GM12874 (cell line): ENCODE measurements at regions not wholly inside any gene's neighbourhood (a gene's known extent, or its start where the extent isn't known, plus 50 kb on each side); places are given as distances from the start of the nearest gene placed in this dataset.

Experiments
- TF ChIP-seq, protein P1 (sequence below): IDR thresholded peaks from 2 replicates; pipeline ENCODE4 v1.5.1; 2011; ENCODE audit warnings: low read depth, mild to moderate bottlenecking, control low read depth, low read length, moderate library complexity; ENCODE audit not compliant: insufficient read depth

DNA sequence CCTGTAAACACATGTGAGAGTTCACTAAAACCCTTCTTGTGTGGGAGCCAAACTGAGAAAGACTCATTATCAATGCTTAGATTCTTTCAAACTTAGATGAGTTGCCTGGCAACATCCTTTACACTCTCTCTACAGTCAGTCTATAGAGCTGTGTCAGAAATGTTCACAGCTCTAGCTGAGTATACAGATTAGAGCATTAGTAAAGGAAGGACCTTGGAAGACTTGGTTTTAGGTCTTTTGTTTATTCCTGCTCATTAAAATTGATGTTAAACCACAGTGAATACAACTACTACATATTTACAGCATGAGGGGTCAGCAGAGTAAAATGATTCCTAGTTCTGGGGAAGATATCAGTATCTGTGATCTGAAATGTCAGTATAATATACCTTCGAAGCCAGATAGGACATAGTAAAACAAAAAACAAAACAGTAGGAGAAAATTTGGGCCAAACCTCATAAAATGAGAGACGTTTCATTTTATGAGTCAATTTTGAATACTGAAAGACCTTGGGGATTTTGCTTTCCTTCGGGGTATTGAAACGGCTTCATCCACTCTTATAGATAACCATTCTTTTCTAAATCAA, 186.0 kb downstream of the TANC2 start:
- TF ChIP-seq, protein P1, sequence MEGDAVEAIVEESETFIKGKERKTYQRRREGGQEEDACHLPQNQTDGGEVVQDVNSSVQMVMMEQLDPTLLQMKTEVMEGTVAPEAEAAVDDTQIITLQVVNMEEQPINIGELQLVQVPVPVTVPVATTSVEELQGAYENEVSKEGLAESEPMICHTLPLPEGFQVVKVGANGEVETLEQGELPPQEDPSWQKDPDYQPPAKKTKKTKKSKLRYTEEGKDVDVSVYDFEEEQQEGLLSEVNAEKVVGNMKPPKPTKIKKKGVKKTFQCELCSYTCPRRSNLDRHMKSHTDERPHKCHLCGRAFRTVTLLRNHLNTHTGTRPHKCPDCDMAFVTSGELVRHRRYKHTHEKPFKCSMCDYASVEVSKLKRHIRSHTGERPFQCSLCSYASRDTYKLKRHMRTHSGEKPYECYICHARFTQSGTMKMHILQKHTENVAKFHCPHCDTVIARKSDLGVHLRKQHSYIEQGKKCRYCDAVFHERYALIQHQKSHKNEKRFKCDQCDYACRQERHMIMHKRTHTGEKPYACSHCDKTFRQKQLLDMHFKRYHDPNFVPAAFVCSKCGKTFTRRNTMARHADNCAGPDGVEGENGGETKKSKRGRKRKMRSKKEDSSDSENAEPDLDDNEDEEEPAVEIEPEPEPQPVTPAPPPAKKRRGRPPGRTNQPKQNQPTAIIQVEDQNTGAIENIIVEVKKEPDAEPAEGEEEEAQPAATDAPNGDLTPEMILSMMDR = no peak

- TF ChIP-seq, protein P1 = no peak
These were observed 187.5 kb downstream of the TANC2 start for GRCh38 chr17:63153488-63153887.

GRCh38 chr17:63154586-63155244, 188.7 kb downstream of the TANC2 start:
- TF ChIP-seq, protein P1 = no peak

DNA sequence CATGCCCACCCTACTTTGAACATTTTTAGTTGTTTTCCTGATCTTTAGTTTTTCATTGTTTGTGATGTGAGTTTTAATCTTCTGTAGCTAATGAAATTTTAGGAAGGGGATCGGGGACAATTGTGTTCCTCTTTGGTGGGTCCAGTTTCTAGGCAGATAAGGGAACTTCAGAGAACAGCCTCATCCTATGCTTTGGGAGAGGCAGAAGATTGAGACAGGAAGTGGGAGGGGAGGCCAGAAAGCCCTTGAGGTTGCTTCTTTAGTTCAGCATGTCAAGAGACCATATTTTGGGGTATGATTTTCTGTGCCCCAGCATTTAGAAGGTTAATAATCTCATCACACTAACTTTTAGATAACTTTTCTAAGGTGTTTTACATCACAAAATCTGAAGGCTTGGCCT, 191.0 kb downstream of the TANC2 start:
- TF ChIP-seq, protein P1 = no peak

DNA sequence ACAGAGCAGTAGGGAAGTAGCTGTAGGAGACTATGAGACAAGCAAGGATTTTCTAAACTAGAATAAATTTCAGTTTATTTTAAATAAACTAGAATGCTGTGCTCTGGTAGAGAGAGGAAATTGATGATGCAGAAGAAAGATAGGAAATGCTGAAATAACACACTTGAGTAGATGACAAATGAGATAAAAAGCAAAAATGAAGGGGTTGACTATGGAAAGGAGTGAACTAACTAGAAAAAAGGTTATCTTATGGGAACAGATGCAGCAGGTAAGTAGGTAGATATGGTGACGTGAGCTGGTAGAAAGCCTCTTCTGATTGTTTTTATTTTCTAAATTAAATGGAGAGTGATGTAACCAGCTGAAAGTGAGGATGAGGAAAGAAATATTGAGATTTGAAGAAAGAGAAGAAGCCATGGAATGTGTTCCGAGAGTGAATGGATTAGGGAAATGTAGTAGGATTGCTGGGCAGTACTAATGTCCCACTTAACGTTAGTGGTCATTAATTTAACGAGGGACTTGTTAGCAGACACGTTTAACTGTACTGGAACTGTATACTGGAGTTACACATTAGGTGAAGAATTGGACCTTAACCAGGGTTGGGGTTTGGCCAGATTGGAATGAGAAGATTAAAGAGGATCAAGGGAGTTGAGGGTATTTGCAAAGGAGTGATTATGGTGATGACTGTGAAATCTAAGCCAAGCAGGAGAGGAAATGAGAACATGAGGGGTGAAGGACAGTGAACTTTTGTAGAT, 196.5 kb downstream of the TANC2 start:
- TF ChIP-seq, protein P1 = no peak

DNA sequence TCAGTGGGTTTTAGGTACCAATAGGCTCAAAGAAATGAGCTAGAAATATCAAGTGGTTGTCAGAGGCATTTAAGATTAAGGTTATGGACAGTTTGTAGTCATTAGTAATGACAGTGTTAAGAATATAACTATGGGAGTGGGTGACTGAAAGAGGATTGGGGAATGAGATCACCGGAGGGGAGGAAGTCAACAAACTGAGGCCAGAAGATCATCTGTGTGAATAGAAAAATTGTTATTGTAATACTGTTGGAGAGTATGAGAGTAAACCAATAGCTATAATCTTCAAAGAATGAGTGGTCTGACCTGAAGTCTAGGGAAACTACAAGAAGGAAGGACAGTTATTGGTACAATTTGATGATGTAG, 197.1 kb downstream of the TANC2 start:
- TF ChIP-seq, protein P1 = no peak

DNA sequence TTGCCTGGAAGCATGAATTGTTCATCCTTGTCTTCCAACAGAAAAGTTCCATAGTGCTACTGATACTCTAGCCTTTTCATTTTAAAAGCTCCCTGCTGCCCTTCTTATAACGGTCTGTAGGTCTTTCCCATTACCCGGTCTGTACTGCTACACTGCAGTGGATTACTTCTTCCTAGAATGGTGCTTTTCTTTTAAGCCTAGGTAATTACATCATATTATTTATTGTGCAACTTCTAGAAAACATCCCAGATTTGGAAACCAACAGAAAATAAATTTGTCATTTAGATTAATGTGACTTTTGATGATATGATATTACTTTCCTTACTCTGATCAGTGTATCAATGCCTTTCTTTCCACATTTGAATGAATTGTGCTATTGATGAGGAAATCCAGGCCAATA, 199.4 kb downstream of the TANC2 start:
- TF ChIP-seq, protein P1 = no peak
